ENCODE measurements at regions not wholly inside any gene's neighbourhood (a gene's known extent, or its start where the extent isn't known, plus 50 kb on each side); places are given as distances from the start of the nearest gene placed in this dataset.

DNA sequence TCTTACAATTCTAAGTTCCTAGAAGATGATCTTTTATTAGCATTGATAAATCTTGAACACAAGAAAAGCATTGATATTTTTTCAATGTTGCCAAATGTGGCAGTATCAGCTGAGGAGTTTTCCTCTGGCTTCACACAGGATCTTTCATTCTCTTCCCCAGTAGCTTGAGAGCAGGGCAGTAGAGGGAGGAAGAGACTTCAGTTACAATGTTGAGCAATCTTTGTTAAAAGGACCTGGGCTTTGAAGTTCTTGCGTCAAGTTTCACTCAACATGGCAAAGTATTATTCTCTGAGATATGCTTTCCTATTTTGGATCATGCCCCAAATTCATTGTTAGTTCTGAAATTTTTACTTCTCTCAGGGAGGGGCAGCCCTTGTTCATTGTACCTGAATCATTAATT is 238.0 kb downstream of the COL12A1 start:
- TF ChIP-seq, protein P1, sequence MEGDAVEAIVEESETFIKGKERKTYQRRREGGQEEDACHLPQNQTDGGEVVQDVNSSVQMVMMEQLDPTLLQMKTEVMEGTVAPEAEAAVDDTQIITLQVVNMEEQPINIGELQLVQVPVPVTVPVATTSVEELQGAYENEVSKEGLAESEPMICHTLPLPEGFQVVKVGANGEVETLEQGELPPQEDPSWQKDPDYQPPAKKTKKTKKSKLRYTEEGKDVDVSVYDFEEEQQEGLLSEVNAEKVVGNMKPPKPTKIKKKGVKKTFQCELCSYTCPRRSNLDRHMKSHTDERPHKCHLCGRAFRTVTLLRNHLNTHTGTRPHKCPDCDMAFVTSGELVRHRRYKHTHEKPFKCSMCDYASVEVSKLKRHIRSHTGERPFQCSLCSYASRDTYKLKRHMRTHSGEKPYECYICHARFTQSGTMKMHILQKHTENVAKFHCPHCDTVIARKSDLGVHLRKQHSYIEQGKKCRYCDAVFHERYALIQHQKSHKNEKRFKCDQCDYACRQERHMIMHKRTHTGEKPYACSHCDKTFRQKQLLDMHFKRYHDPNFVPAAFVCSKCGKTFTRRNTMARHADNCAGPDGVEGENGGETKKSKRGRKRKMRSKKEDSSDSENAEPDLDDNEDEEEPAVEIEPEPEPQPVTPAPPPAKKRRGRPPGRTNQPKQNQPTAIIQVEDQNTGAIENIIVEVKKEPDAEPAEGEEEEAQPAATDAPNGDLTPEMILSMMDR (conservative IDR thresholded peaks at IDR 0.05; ENCODE audit: low read length) = no peak
- no peak for TF ChIP-seq EZH2phosphoT487 (IDR thresholded peaks at IDR 0.05; ENCODE audit: borderline replicate concordance, low read depth, low read length)
